ENCODE measurements at regions not wholly inside any gene's neighbourhood (a gene's known extent, or its start where the extent isn't known, plus 50 kb on each side); places are given as distances from the start of the nearest gene placed in this dataset.

- Histone ChIP-seq H4K20me1 (ENCODE audit: control insufficient read depth, insufficient read depth) (no peaks in the 10 kb centered on the region), H3K4me1 (ENCODE audit: control insufficient read depth, insufficient read depth, low read length) (peaks cover 11% of the 10 kb centered on the region), H3K9ac (ENCODE audit: control insufficient read depth, insufficient read depth, low read length) (no peak overlapping the region), H2AFZ (ENCODE audit: control insufficient read depth, low read depth, low read length) (peak overlapping the region; percentile 17; the same call in 1 of the 2 replicates), H3K9me3 (replicated peaks; ENCODE audit: control insufficient read depth, insufficient read depth, low read length) (peaks cover 4% of the 10 kb centered on the region; the same call in 2 of the 3 replicates), H3K27ac (ENCODE audit: control insufficient read depth, insufficient read depth) (peak overlapping the region; percentile 33; the same call in 1 of the 2 replicates), H3K79me2 (ENCODE audit: control insufficient read depth, insufficient read depth, low read length) (no peaks in the 10 kb centered on the region), H3K27me3 (replicated peaks in 1 of 2; ENCODE audit: control insufficient read depth in 2 of 2, insufficient read depth in 2 of 2, low read length in 1 of 2) (0 out of 4 replicates have a peak, but pooled peaks cover 0 to 2% of the 10 kb centered on the region in 2 experiments), H3K4me2 (ENCODE audit: control insufficient read depth, insufficient read depth) (peak overlapping the region; percentile 48; the same call in 1 of the 2 replicates), H3K4me3 (no peak overlapping the region), H3K36me3 (ENCODE audit: control insufficient read depth in 2 of 2, insufficient read depth in 2 of 2, low read length in 1 of 2) (no peaks in the 10 kb centered on the region)
- DNase-seq (ENCODE audit: low read depth, low spot score) (peak; percentile 47), ATAC-seq (peak; percentile 93), FAIRE-seq (peak; percentile 70)
- CTCF ChIA-PET = no interaction called here
- intact Hi-C loops (cut with micrococcal nuclease; ENCODE audit: unreplicated experiment) = no loop called here
- RAD21 ChIA-PET (ENCODE audit: unreplicated experiment) = no interaction called here
- SMC1A ChIA-PET (ENCODE audit: uncharacterized antibody, unreplicated experiment) = no interaction called here
- POLR2A ChIA-PET = no interaction called here
- in situ Hi-C loops (cut with MboI) = no loop called here
- no TSS peak for BruUV-seq (replicated peaks)
- no peak for TF ChIP-seq SMC3 (IDR thresholded peaks at IDR 0.05; ENCODE audit: borderline replicate concordance, low read length)
- TF ChIP-seq PKNOX1 (IDR thresholded peaks at IDR 0.05) = no peak
- no peak for TF ChIP-seq CEBPB (IDR thresholded peaks at IDR 0.05; ENCODE audit: borderline replicate concordance in 1 of 2, low read depth in 2 of 2, low read length in 2 of 2)
- TF ChIP-seq IRF3 (IDR thresholded peaks at IDR 0.05) = no peak
- TF ChIP-seq EP300 (IDR thresholded peaks at IDR 0.05; ENCODE audit: borderline replicate concordance in 1 of 2, control insufficient read depth in 1 of 2, low read depth in 2 of 2, low read length in 2 of 2) = peak in 1 of 2 experiments; percentile 48; a peak in 1 of 4 replicates
- TF ChIP-seq SUPT20H (IDR thresholded peaks at IDR 0.05; ENCODE audit: borderline replicate concordance, control insufficient read depth, low read depth, low read length) = no peak
- no peak for TF ChIP-seq NRF1 (conservative IDR thresholded peaks at IDR 0.05; ENCODE audit: low read depth, low read length)
- no peak for TF ChIP-seq DPF2 (IDR thresholded peaks at IDR 0.05)
- TF ChIP-seq IKZF2 (IDR thresholded peaks at IDR 0.05) = peak; percentile 49 to 65
- TF ChIP-seq ELK1 (IDR thresholded peaks at IDR 0.05; ENCODE audit: low read depth, low read length) = no peak
- peak; percentile 28 for TF ChIP-seq SP1 (IDR thresholded peaks at IDR 0.05; ENCODE audit: low read depth, low read length)
- TF ChIP-seq IRF5 (IDR thresholded peaks at IDR 0.05; ENCODE audit: borderline replicate concordance) = no peak
- TF ChIP-seq YY1 (IDR thresholded peaks at IDR 0.05; ENCODE audit: low read depth, low read length) = no peak
- TF ChIP-seq IKZF1 (conservative IDR thresholded peaks at IDR 0.05) = peak; percentile 46; the same call in 1 of the 2 replicates
- TF ChIP-seq CBFB (IDR thresholded peaks at IDR 0.05; ENCODE audit: low read depth) = no peak
- TF ChIP-seq BCL11A (IDR thresholded peaks at IDR 0.05; ENCODE audit: low read depth, low read length) = 0 out of 2 replicates have a peak, but pooled peaks have one; percentile 31
- no peak for TF ChIP-seq NR2C2 (IDR thresholded peaks at IDR 0.05; ENCODE audit: borderline replicate concordance, control insufficient read depth, insufficient read length, low read depth)
- TF ChIP-seq CEBPZ (IDR thresholded peaks at IDR 0.05; ENCODE audit: low read depth, low read length) = no peak
Measured at GRCh38 chr1:173112129-173112528, 61.4 kb upstream of the TNFSF18 start.

Data from GM12878 (cell line).